ENCODE measurements at regions not wholly inside any gene's neighbourhood (a gene's known extent, or its start where the extent isn't known, plus 50 kb on each side); places are given as distances from the start of the nearest gene placed in this dataset.
"Not testable (repeated sequence)": the region's sequence is repeated elsewhere in the genome, so short reads cannot be mapped to it uniquely, and the experiment has no call there.

- in situ Hi-C loops (cut with HindIII; ENCODE audit: low pct_ligation_motif_present, low pct_unique_long_range_greater_than_20kb, low sequenced_read_pairs) = no loop called here
- no peak for DNase-seq
Measured at GRCh38 chr6:141829566-141830360, 303.0 kb upstream of the GJE1 start.

- in situ Hi-C loops (cut with HindIII; ENCODE audit: low pct_ligation_motif_present, low pct_unique_long_range_greater_than_20kb, low sequenced_read_pairs) = no loop called here
- DNase-seq = no peak
Measured at GRCh38 chr6:141824350-141824749, 308.4 kb upstream of the GJE1 start.

- in situ Hi-C loops (cut with HindIII; ENCODE audit: low pct_ligation_motif_present, low pct_unique_long_range_greater_than_20kb, low sequenced_read_pairs); DNase-seq: not testable (repeated sequence)
Measured at GRCh38 chr6:141815039-141815438, 317.7 kb upstream of the GJE1 start.

GRCh38 chr6:141809901-141810300 lies 322.8 kb upstream of the GJE1 start:
- in situ Hi-C loops (cut with HindIII; ENCODE audit: low pct_ligation_motif_present, low pct_unique_long_range_greater_than_20kb, low sequenced_read_pairs) = no loop called here

GRCh38 chr6:141808662-141809061 lies 324.1 kb upstream of the GJE1 start:
- DNase-seq = no peak
- in situ Hi-C loops (cut with HindIII; ENCODE audit: low pct_ligation_motif_present, low pct_unique_long_range_greater_than_20kb, low sequenced_read_pairs) = no loop called here

More at GRCh38 chr6:141809901-141810300, 322.8 kb upstream of the GJE1 start:
- no peak for DNase-seq

- DNase-seq; in situ Hi-C loops (cut with HindIII; ENCODE audit: low pct_ligation_motif_present, low pct_unique_long_range_greater_than_20kb, low sequenced_read_pairs): not testable (repeated sequence)
Measured at GRCh38 chr6:141800973-141801372, 331.8 kb upstream of the GJE1 start.

GRCh38 chr6:141790921-141791320 lies 341.8 kb upstream of the GJE1 start:
- in situ Hi-C loops (cut with HindIII; ENCODE audit: low pct_ligation_motif_present, low pct_unique_long_range_greater_than_20kb, low sequenced_read_pairs) = no loop called here
- DNase-seq = no peak

- no peak for DNase-seq
- in situ Hi-C loops (cut with HindIII; ENCODE audit: low pct_ligation_motif_present, low pct_unique_long_range_greater_than_20kb, low sequenced_read_pairs) = no loop called here
Measured at GRCh38 chr6:141788096-141788495, 344.6 kb upstream of the GJE1 start.

GRCh38 chr6:141783585-141783984 lies 349.1 kb upstream of the GJE1 start:
- no peak for DNase-seq
- in situ Hi-C loops (cut with HindIII; ENCODE audit: low pct_ligation_motif_present, low pct_unique_long_range_greater_than_20kb, low sequenced_read_pairs) = no loop called here

- DNase-seq = no peak
- in situ Hi-C loops (cut with HindIII; ENCODE audit: low pct_ligation_motif_present, low pct_unique_long_range_greater_than_20kb, low sequenced_read_pairs) = no loop called here
Measured at GRCh38 chr6:141780296-141780695, 352.4 kb upstream of the GJE1 start.

GRCh38 chr6:141764388-141764787 lies 368.3 kb upstream of the GJE1 start:
- in situ Hi-C loops (cut with HindIII; ENCODE audit: low pct_ligation_motif_present, low pct_unique_long_range_greater_than_20kb, low sequenced_read_pairs) = no loop called here
- DNase-seq = no peak

GRCh38 chr6:141758430-141758829 lies 374.3 kb upstream of the GJE1 start:
- in situ Hi-C loops (cut with HindIII; ENCODE audit: low pct_ligation_motif_present, low pct_unique_long_range_greater_than_20kb, low sequenced_read_pairs) = no loop called here
- no peak for DNase-seq

GRCh38 chr6:141753180-141753579 lies 379.5 kb upstream of the GJE1 start:
- DNase-seq = no peak
- in situ Hi-C loops (cut with HindIII; ENCODE audit: low pct_ligation_motif_present, low pct_unique_long_range_greater_than_20kb, low sequenced_read_pairs) = no loop called here

- DNase-seq = no peak
- in situ Hi-C loops (cut with HindIII; ENCODE audit: low pct_ligation_motif_present, low pct_unique_long_range_greater_than_20kb, low sequenced_read_pairs) = no loop called here
Measured at GRCh38 chr6:141752677-141753076, 380.0 kb upstream of the GJE1 start.

- DNase-seq; in situ Hi-C loops (cut with HindIII; ENCODE audit: low pct_ligation_motif_present, low pct_unique_long_range_greater_than_20kb, low sequenced_read_pairs): not testable (repeated sequence)
Measured at GRCh38 chr6:141746324-141746723, 386.4 kb upstream of the GJE1 start.

- in situ Hi-C loops (cut with HindIII; ENCODE audit: low pct_ligation_motif_present, low pct_unique_long_range_greater_than_20kb, low sequenced_read_pairs) = no loop called here
- DNase-seq = no peak
Measured at GRCh38 chr6:141744971-141745370, 387.8 kb upstream of the GJE1 start.

GRCh38 chr6:141744194-141744925 lies 388.4 kb upstream of the GJE1 start:
- in situ Hi-C loops (cut with HindIII; ENCODE audit: low pct_ligation_motif_present, low pct_unique_long_range_greater_than_20kb, low sequenced_read_pairs) = no loop called here
- no peak for DNase-seq

GRCh38 chr6:141736104-141736503 lies 396.6 kb upstream of the GJE1 start:
- DNase-seq = no peak
- in situ Hi-C loops (cut with HindIII; ENCODE audit: low pct_ligation_motif_present, low pct_unique_long_range_greater_than_20kb, low sequenced_read_pairs) = no loop called here

- in situ Hi-C loops (cut with HindIII; ENCODE audit: low pct_ligation_motif_present, low pct_unique_long_range_greater_than_20kb, low sequenced_read_pairs) = no loop called here
- no peak for DNase-seq
Measured at GRCh38 chr6:141735126-141735525, 397.6 kb upstream of the GJE1 start.

Data from ACHN (cell line).